Dendritic cell treated with granulocyte-macrophage colony-stimulating factor and Interleukin-4, amounts not matched to agents 40 ng/mL and 50 ng/mL, for 4 days (primary cell): ENCODE measurements at regions not wholly inside any gene's neighbourhood (a gene's known extent, or its start where the extent isn't known, plus 50 kb on each side); places are given as distances from the start of the nearest gene placed in this dataset.
"Not testable (repeated sequence)": the region's sequence is repeated elsewhere in the genome, so short reads cannot be mapped to it uniquely, and the experiment has no call there.

ENCODE experiments used
- H3K27ac Mint-ChIP-seq: one replicate; pipeline ENCODE4 v1.8.0; 2022; ENCODE audit warnings: mild to moderate bottlenecking, mixed read lengths
- H3K27me3 Mint-ChIP-seq: one replicate; pipeline ENCODE4 v1.8.0; 2022; ENCODE audit warnings: mild to moderate bottlenecking, mixed read lengths
- H3K36me3 Mint-ChIP-seq: one replicate; pipeline ENCODE4 v1.8.0; 2022; ENCODE audit warnings: low read depth, mixed read lengths
- H3K4me1 Mint-ChIP-seq: one replicate; pipeline ENCODE4 v1.8.0; 2022; ENCODE audit warnings: low read depth, mixed read lengths
- H3K4me3 Mint-ChIP-seq: one replicate; pipeline ENCODE4 v1.8.0; 2022; ENCODE audit warnings: mild to moderate bottlenecking, moderate library complexity, mixed read lengths
- H3K9me3 Mint-ChIP-seq: one replicate; pipeline ENCODE4 v1.8.0; 2022; ENCODE audit warnings: mixed read lengths
- intact Hi-C: fragments of 100-400 bp; cut with micrococcal nuclease; formaldehyde crosslinking; loops from one replicate; pipeline ENCODE4 v1.15.0; 2022

- no peaks in the 10 kb centered on the region for H3K9me3 Mint-ChIP-seq
- peaks cover 60% of the 10 kb centered on the region for H3K4me1 Mint-ChIP-seq
- H3K36me3 Mint-ChIP-seq: no peaks in the 10 kb centered on the region
- no peaks in the 10 kb centered on the region for H3K27me3 Mint-ChIP-seq
- no peak overlapping the region for H3K4me3 Mint-ChIP-seq
- H3K27ac Mint-ChIP-seq: peak overlapping the region; percentile 67
- intact Hi-C loops: loop anchor here (10.0 kb wide), 1 partner anchor 49 kb away; no protein-coding TSS in a partner anchor
These were observed 78.1 kb upstream of the ZFHX3 start for GRCh38 chr16:73125850-73126524.

- Mint-ChIP-seq H3K4me3 (peak overlapping the region; percentile 17), H3K9me3 (no peaks in the 10 kb centered on the region), H3K27me3 (no peaks in the 10 kb centered on the region), H3K36me3 (no peaks in the 10 kb centered on the region), H3K4me1 (peaks cover 62% of the 10 kb centered on the region), H3K27ac (peak overlapping the region; percentile 93)
- intact Hi-C loops: loop anchor here (10.0 kb wide), 1 partner anchor 50 kb away; no protein-coding TSS in a partner anchor
These were observed 76.9 kb upstream of the ZFHX3 start for GRCh38 chr16:73124665-73125375.

- Mint-ChIP-seq H3K9me3 (no peaks in the 10 kb centered on the region), H3K27me3 (no peaks in the 10 kb centered on the region), H3K27ac (peak overlapping the region; percentile 93), H3K4me3 (no peak overlapping the region), H3K36me3 (no peaks in the 10 kb centered on the region), H3K4me1 (peaks cover 63% of the 10 kb centered on the region)
- intact Hi-C loops: loop anchor here (10.0 kb wide), 1 partner anchor 51 kb away; no protein-coding TSS in a partner anchor
These were observed 76.2 kb upstream of the ZFHX3 start for GRCh38 chr16:73124097-73124652.

GRCh38 chr16:73122604-73123391, 74.9 kb upstream of the ZFHX3 start:
- peak overlapping the region; percentile 10 for H3K4me3 Mint-ChIP-seq
- peaks cover 63% of the 10 kb centered on the region for H3K4me1 Mint-ChIP-seq
- no peaks in the 10 kb centered on the region for H3K27me3 Mint-ChIP-seq
- H3K27ac Mint-ChIP-seq: peak overlapping the region; percentile 93
- no peaks in the 10 kb centered on the region for H3K36me3 Mint-ChIP-seq
- H3K9me3 Mint-ChIP-seq: peaks cover 2% of the 10 kb centered on the region
- intact Hi-C loops: loop anchor here (10.0 kb wide), 1 partner anchor 52 kb away; no protein-coding TSS in a partner anchor

GRCh38 chr16:73116576-73116975, 68.6 kb upstream of the ZFHX3 start:
- H3K27me3 Mint-ChIP-seq: no peaks in the 10 kb centered on the region
- peaks cover 27% of the 10 kb centered on the region for H3K4me1 Mint-ChIP-seq
- intact Hi-C loops: no loop called here
- peaks cover 9% of the 10 kb centered on the region for H3K9me3 Mint-ChIP-seq
- H3K27ac Mint-ChIP-seq: no peak overlapping the region
- H3K4me3 Mint-ChIP-seq: no peak overlapping the region
- no peaks in the 10 kb centered on the region for H3K36me3 Mint-ChIP-seq

GRCh38 chr16:73113336-73113735, 65.4 kb upstream of the ZFHX3 start:
- Mint-ChIP-seq H3K4me3 (no peak overlapping the region), H3K36me3 (no peaks in the 10 kb centered on the region), H3K9me3 (peaks cover 9% of the 10 kb centered on the region), H3K4me1 (peaks cover 21% of the 10 kb centered on the region), H3K27me3 (no peaks in the 10 kb centered on the region), H3K27ac (peak overlapping the region; percentile 59)
- intact Hi-C loops: no loop called here

GRCh38 chr16:73108195-73108963, 60.5 kb upstream of the ZFHX3 start:
- no peak overlapping the region for H3K27ac Mint-ChIP-seq
- intact Hi-C loops: no loop called here
- no peak overlapping the region for H3K4me3 Mint-ChIP-seq
- no peaks in the 10 kb centered on the region for H3K36me3 Mint-ChIP-seq
- peaks cover 17% of the 10 kb centered on the region for H3K4me1 Mint-ChIP-seq
- H3K9me3 Mint-ChIP-seq: no peaks in the 10 kb centered on the region
- no peaks in the 10 kb centered on the region for H3K27me3 Mint-ChIP-seq

GRCh38 chr16:73107371-73107770, 59.4 kb upstream of the ZFHX3 start:
- H3K27ac Mint-ChIP-seq: no peak overlapping the region
- intact Hi-C loops: no loop called here

GRCh38 chr16:73106329-73107034, 58.6 kb upstream of the ZFHX3 start:
- Mint-ChIP-seq H3K27me3 (peaks cover 3% of the 10 kb centered on the region), H3K4me3 (no peak overlapping the region), H3K27ac (no peak overlapping the region), H3K9me3 (no peaks in the 10 kb centered on the region), H3K4me1 (peaks cover 6% of the 10 kb centered on the region), H3K36me3 (no peaks in the 10 kb centered on the region)
- intact Hi-C loops: no loop called here

More at GRCh38 chr16:73107371-73107770, 59.4 kb upstream of the ZFHX3 start:
- H3K27me3 Mint-ChIP-seq: no peaks in the 10 kb centered on the region
- H3K4me1 Mint-ChIP-seq: peaks cover 12% of the 10 kb centered on the region
- H3K4me3 Mint-ChIP-seq: no peak overlapping the region
- no peaks in the 10 kb centered on the region for H3K9me3 Mint-ChIP-seq
- no peaks in the 10 kb centered on the region for H3K36me3 Mint-ChIP-seq

- intact Hi-C loops: no loop called here
- H3K27ac Mint-ChIP-seq: no peak overlapping the region
- peaks cover 6% of the 10 kb centered on the region for H3K4me1 Mint-ChIP-seq
- H3K36me3 Mint-ChIP-seq: no peaks in the 10 kb centered on the region
- peaks cover 6% of the 10 kb centered on the region for H3K27me3 Mint-ChIP-seq
- no peaks in the 10 kb centered on the region for H3K9me3 Mint-ChIP-seq
- H3K4me3 Mint-ChIP-seq: no peak overlapping the region
These were observed 53.6 kb upstream of the ZFHX3 start for GRCh38 chr16:73101568-73101967.

- H3K9me3 Mint-ChIP-seq, H3K4me1 Mint-ChIP-seq, H3K4me3 Mint-ChIP-seq, H3K27ac Mint-ChIP-seq, H3K36me3 Mint-ChIP-seq, intact Hi-C loops: not testable (repeated sequence)
- H3K27me3 Mint-ChIP-seq: peaks cover 14% of the 10 kb centered on the region
These were observed 51.7 kb upstream of the ZFHX3 start for GRCh38 chr16:73099601-73100000.
